Neural cell (in vitro differentiated cells): ENCODE measurements at regions not wholly inside any gene's neighbourhood (a gene's known extent, or its start where the extent isn't known, plus 50 kb on each side); places are given as distances from the start of the nearest gene placed in this dataset.
"Not testable (repeated sequence)": the region's sequence is repeated elsewhere in the genome, so short reads cannot be mapped to it uniquely, and the experiment has no call there.

ENCODE experiments used
- H2AFZ ChIP-seq: fragments of 200-600, 300-800 bp; sonication (generic), shearing (Covaris generic); 2 replicates; pipeline ENCODE4 v1.6.0; 2014; ENCODE audit warnings: low read depth, mild to moderate bottlenecking, antibody characterized with exemption, low read length, moderate library complexity
- H3F3A ChIP-seq: fragments of 200-600 bp; shearing (Covaris generic); 2 replicates; pipeline ENCODE4 v1.6.1; 2016; ENCODE audit warnings: mild to moderate bottlenecking, moderate library complexity, mixed read lengths, antibody characterized with exemption, low read length; ENCODE audit not compliant: insufficient read depth, poor library complexity, severe bottlenecking
- H3K27ac ChIP-seq: fragments of 200-600, 300-800 bp; sonication (generic), shearing (Covaris generic); 2 replicates; pipeline ENCODE4 v1.5.1; 2014; ENCODE audit warnings: mild to moderate bottlenecking, low read length, moderate library complexity
- H3K27me3 ChIP-seq: fragments of 300-800, 200-600 bp; sonication (generic), shearing (Covaris generic); 2 replicates; pipeline ENCODE4 v1.6.0; 2014; ENCODE audit warnings: mild to moderate bottlenecking, low read depth, low read length, moderate library complexity; ENCODE audit not compliant: insufficient read depth
- H3K36me3 ChIP-seq: fragments of 300-800, 200-600 bp; sonication (generic), shearing (Covaris generic); 2 replicates; pipeline ENCODE4 v1.5.1; 2014; ENCODE audit warnings: mild to moderate bottlenecking, antibody characterized with exemption, low read length, moderate library complexity; ENCODE audit not compliant: insufficient read depth
- H3K4me2 ChIP-seq: fragments of 300-800, 200-600 bp; sonication (generic), shearing (Covaris generic); 2 replicates; pipeline ENCODE4 v1.6.0; 2014; ENCODE audit warnings: mild to moderate bottlenecking, low read length
- H3K4me3 ChIP-seq: fragments of 300-800, 200-600 bp; sonication (generic), shearing (Covaris generic); 2 replicates; pipeline ENCODE4 v1.5.1; 2014; ENCODE audit warnings: mild to moderate bottlenecking, low read length, moderate library complexity
- H3K79me2 ChIP-seq: fragments of 200-600 bp; shearing (Covaris generic); replicated peaks from 2 replicates; pipeline ENCODE4 v1.6.0; 2014; ENCODE audit warnings: mild to moderate bottlenecking, low read length, moderate library complexity; ENCODE audit not compliant: insufficient read depth
- H3K9ac ChIP-seq: fragments of 300-800, 200-600 bp; sonication (generic), shearing (Covaris generic); 2 replicates; pipeline ENCODE4 v1.6.1; 2016; ENCODE audit warnings: mild to moderate bottlenecking, low read length, mixed read lengths
- H3K9me2 ChIP-seq: fragments of 200-600 bp; shearing (Covaris generic); 2 replicates; pipeline ENCODE4 v1.6.1; 2016; ENCODE audit warnings: mild to moderate bottlenecking, low read length, mixed read lengths; ENCODE audit not compliant: insufficient read depth
- H3K9me3 ChIP-seq: fragments of 200-600, 300-800 bp; sonication (generic), shearing (Covaris generic); 2 replicates; pipeline ENCODE4 v1.6.1; 2016; ENCODE audit warnings: mild to moderate bottlenecking, mixed run types, low read length, moderate library complexity, mixed read lengths
- H4K20me1 ChIP-seq: fragments of 200-600 bp; shearing (Covaris generic); 2 replicates; pipeline ENCODE4 v1.6.1; 2016; ENCODE audit warnings: mild to moderate bottlenecking, mixed run types; ENCODE audit not compliant: insufficient read depth
- CTCF ChIP-seq: fragments of 450-650 bp; IDR thresholded peaks from 2 replicates; pipeline ENCODE4 v1.5.1; 2014; ENCODE audit warnings: antibody characterized with exemption, mild to moderate bottlenecking, moderate library complexity; ENCODE audit not compliant: poor library complexity, severe bottlenecking
- EP300 ChIP-seq: fragments of 450-650 bp; conservative IDR thresholded peaks from 2 replicates; pipeline ENCODE4 v1.6.1; 2014; ENCODE audit warnings: antibody characterized with exemption, mild to moderate bottlenecking, moderate library complexity; ENCODE audit not compliant: poor library complexity, severe bottlenecking
- EZH2 ChIP-seq: fragments of 200-600, 300-800 bp; shearing (Covaris generic), sonication (generic); IDR thresholded peaks from 2 replicates; pipeline ENCODE4 v1.6.1; 2014; ENCODE audit warnings: antibody characterized with exemption, low read length, borderline replicate concordance, mild to moderate bottlenecking; ENCODE audit not compliant: insufficient read depth, poor library complexity, severe bottlenecking
- MXI1 ChIP-seq: fragments of 450-650 bp; conservative IDR thresholded peaks from 2 replicates; pipeline ENCODE4 v1.6.1; 2014; ENCODE audit warnings: antibody characterized with exemption, mild to moderate bottlenecking; ENCODE audit not compliant: poor library complexity, severe bottlenecking
- POLR2AphosphoS5 ChIP-seq: IDR thresholded peaks from 2 replicates; pipeline ENCODE4 v1.6.1; 2012
- RAD21 ChIP-seq: fragments of 450-650 bp; conservative IDR thresholded peaks from 2 replicates; pipeline ENCODE4 v1.6.1; 2014; ENCODE audit warnings: antibody characterized with exemption, mild to moderate bottlenecking, moderate library complexity
- SMC3 ChIP-seq: fragments of 450-650 bp; conservative IDR thresholded peaks from 2 replicates; pipeline ENCODE4 v1.6.1; 2014; ENCODE audit warnings: antibody characterized with exemption, mild to moderate bottlenecking, moderate library complexity; ENCODE audit not compliant: poor library complexity
- TAF1 ChIP-seq: IDR thresholded peaks from 2 replicates; pipeline ENCODE4 v1.6.1; 2012; ENCODE audit warnings: low read depth
- TF ChIP-seq, protein P1 (sequence below): IDR thresholded peaks from 2 replicates; pipeline ENCODE4 v1.6.1; 2012; ENCODE audit warnings: borderline replicate concordance

DNA sequence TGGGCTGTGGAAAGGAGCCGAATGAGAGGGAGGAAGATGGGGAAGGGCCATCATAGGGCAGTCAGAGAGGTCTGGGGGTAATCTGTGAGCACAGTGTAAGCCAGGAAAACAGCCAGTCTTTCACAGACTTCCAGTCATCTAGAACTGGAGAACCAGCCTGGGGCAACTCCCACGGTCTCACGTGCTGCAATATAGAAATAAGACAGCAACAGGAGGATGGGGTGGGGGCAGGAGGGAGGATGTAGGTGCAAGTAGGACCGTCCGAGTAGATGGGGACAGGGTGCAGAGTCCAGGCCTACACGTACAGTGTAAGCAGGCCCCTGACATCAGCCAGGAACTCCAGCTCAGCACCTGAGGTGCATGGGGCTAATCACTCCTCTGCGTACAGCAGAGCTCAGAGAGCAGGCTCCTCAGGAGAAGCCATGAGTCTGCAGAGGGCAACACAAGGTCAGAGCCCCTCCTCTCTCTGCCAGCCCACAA is 58.2 kb upstream of the TNFAIP3 start:
- Histone ChIP-seq H3K4me2 (no peak overlapping the region), H4K20me1 (no peaks in the 10 kb centered on the region), H3K79me2 (no peaks in the 10 kb centered on the region), H3K27ac (no peak overlapping the region), H3K9me3 (no peaks in the 10 kb centered on the region), H3K4me3 (no peak overlapping the region), H2AFZ (no peak overlapping the region), H3K36me3 (no peaks in the 10 kb centered on the region), H3F3A (no peaks in the 10 kb centered on the region), H3K27me3 (no peaks in the 10 kb centered on the region), H3K9ac (no peak overlapping the region), H3K9me2 (no peaks in the 10 kb centered on the region)
- TF ChIP-seq MXI1 (no peak), EZH2 (no peak), RAD21 (no peak), POLR2AphosphoS5 (no peak), TAF1 (no peak), SMC3 (no peak)
- TF ChIP-seq, protein P1, sequence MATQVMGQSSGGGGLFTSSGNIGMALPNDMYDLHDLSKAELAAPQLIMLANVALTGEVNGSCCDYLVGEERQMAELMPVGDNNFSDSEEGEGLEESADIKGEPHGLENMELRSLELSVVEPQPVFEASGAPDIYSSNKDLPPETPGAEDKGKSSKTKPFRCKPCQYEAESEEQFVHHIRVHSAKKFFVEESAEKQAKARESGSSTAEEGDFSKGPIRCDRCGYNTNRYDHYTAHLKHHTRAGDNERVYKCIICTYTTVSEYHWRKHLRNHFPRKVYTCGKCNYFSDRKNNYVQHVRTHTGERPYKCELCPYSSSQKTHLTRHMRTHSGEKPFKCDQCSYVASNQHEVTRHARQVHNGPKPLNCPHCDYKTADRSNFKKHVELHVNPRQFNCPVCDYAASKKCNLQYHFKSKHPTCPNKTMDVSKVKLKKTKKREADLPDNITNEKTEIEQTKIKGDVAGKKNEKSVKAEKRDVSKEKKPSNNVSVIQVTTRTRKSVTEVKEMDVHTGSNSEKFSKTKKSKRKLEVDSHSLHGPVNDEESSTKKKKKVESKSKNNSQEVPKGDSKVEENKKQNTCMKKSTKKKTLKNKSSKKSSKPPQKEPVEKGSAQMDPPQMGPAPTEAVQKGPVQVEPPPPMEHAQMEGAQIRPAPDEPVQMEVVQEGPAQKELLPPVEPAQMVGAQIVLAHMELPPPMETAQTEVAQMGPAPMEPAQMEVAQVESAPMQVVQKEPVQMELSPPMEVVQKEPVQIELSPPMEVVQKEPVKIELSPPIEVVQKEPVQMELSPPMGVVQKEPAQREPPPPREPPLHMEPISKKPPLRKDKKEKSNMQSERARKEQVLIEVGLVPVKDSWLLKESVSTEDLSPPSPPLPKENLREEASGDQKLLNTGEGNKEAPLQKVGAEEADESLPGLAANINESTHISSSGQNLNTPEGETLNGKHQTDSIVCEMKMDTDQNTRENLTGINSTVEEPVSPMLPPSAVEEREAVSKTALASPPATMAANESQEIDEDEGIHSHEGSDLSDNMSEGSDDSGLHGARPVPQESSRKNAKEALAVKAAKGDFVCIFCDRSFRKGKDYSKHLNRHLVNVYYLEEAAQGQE = no peak

GRCh38 chr6:137809895-137810553 is 57.0 kb upstream of the TNFAIP3 start:
- H3K9me3 ChIP-seq, H3K79me2 ChIP-seq, H2AFZ ChIP-seq, H3K4me3 ChIP-seq, H3K27me3 ChIP-seq, H3K9me2 ChIP-seq, H3K9ac ChIP-seq, H4K20me1 ChIP-seq, H3F3A ChIP-seq, H3K4me2 ChIP-seq, H3K36me3 ChIP-seq, H3K27ac ChIP-seq: not testable (repeated sequence)

- Histone ChIP-seq H3K4me3 (no peak overlapping the region), H3K79me2 (no peaks in the 10 kb centered on the region), H2AFZ (no peak overlapping the region), H3K9me3 (no peaks in the 10 kb centered on the region), H3F3A (no peaks in the 10 kb centered on the region), H3K27me3 (no peaks in the 10 kb centered on the region), H3K9ac (no peak overlapping the region), H3K36me3 (no peaks in the 10 kb centered on the region), H3K4me2 (no peak overlapping the region), H3K9me2 (no peaks in the 10 kb centered on the region), H3K27ac (no peak overlapping the region), H4K20me1 (no peaks in the 10 kb centered on the region)
- TF ChIP-seq EZH2 (no peak), POLR2AphosphoS5 (no peak), RAD21 (no peak), SMC3 (no peak), EP300 (no peak), CTCF (no peak), TAF1 (no peak), MXI1 (no peak)
- TF ChIP-seq, protein P1 = no peak
Measured at GRCh38 chr6:137810554-137811120, 56.4 kb upstream of the TNFAIP3 start.
